Esophagus squamous epithelium (tissue), 5 donors: ENCODE measurements at regions not wholly inside any gene's neighbourhood (a gene's known extent, or its start where the extent isn't known, plus 50 kb on each side); places are given as distances from the start of the nearest gene placed in this dataset.

Source experiments
- DNase-seq: peaks from one replicate; lab custom pipeline; 2025; lab: John Stamatoyannopoulos, UW
- H3K27ac ChIP-seq, 4 donors: fragments of 200-600 bp; sonication (generic); one replicate each; pipeline ENCODE4 v1.5.1; 2016 to 2019; ENCODE audit warnings: mild to moderate bottlenecking in 1 of 4
- H3K27me3 ChIP-seq, 4 donors: fragments of 200-600 bp; sonication (generic); 1 replicate in 3 of 4; 2 replicates in 1 of 4; pipeline versions ENCODE4 v1.5.1 to v1.6.0; 2017 to 2021; ENCODE audit warnings: antibody characterized with exemption in 1 of 4
- H3K36me3 ChIP-seq, 3 donors: fragments of 200-600 bp; sonication (generic); one replicate each; pipeline ENCODE4 v1.5.1; 2016 to 2019
- H3K4me1 ChIP-seq, 3 donors: fragments of 200-600 bp; sonication (generic); one replicate each; pipeline ENCODE4 v1.5.1; 2017 to 2019
- H3K4me3 ChIP-seq, 4 donors: fragments of 200-600 bp; sonication (generic); 1 replicate in 3 of 4; 2 replicates in 1 of 4; pipeline ENCODE4 v1.5.1; 2016 to 2019; ENCODE audit warnings: mild to moderate bottlenecking in 2 of 4, moderate library complexity in 1 of 4
- H3K9me3 ChIP-seq, 3 donors: fragments of 200-600 bp; sonication (generic); one replicate each; pipeline ENCODE4 v1.5.1; 2016 to 2019
- CTCF ChIP-seq, 6 experiments: fragments of 450-650 bp in 4 of 6; fragments of 200-600 bp in 2 of 6; sonication (generic) in 2 of 6; IDR thresholded peaks; one replicate each; pipeline ENCODE4 v1.5.1; 2016 to 2019; ENCODE audit warnings: antibody characterized with exemption in 6 of 6, mild to moderate bottlenecking in 4 of 6, moderate library complexity in 4 of 6
- POLR2A ChIP-seq, 4 donors: fragments of 450-650 bp; IDR thresholded peaks; one replicate each; pipeline ENCODE4 v1.6.1; 2017; ENCODE audit warnings: antibody characterized with exemption in 4 of 4, mild to moderate bottlenecking in 4 of 4, moderate library complexity in 3 of 4
- WGBS, 2 donors: methylation state at CpG; one replicate each; pipeline ENCODE4 v1.1.5; 2018; 5-methylcytosine and 5-hydroxymethylcytosine counted together
- intact Hi-C: fragments of 100-400 bp; cut with DNase I; formaldehyde crosslinking; loops from one replicate; pipeline ENCODE4 v1.15.0; 2022
- donor health status: DM: yes; HTN: yes; CAD: no.

- peaks cover 0 to 8% (median 0%) of the 10 kb centered on the region in 3 donors for H3K9me3 ChIP-seq
- no peak for DNase-seq
- WGBS, 2 donors: 71 to 100% methylated on average over 2 to 4 of the region's 4 CpGs
- no peaks in the 10 kb centered on the region for H3K36me3 ChIP-seq
- no peak overlapping the region for H3K4me3 ChIP-seq
- no peak for TF ChIP-seq CTCF (IDR thresholded peaks at IDR 0.05)
- TF ChIP-seq POLR2A (IDR thresholded peaks at IDR 0.05): no peak
- no peaks in the 10 kb centered on the region for H3K27me3 ChIP-seq
- intact Hi-C loops: no loop called here
- H3K4me1 ChIP-seq: peaks cover 0 to 30% (median 3%) of the 10 kb centered on the region in 3 donors
- H3K27ac ChIP-seq: peak overlapping the region in 1 of 4 donors; percentile 67
Measured at GRCh38 chr2:236768393-236769140, 198.9 kb downstream of the ACKR3 start.

GRCh38 chr2:236769981-236770671 is 200.5 kb downstream of the ACKR3 start:
- no peak for DNase-seq
- intact Hi-C loops: no loop called here
- H3K36me3 ChIP-seq: no peaks in the 10 kb centered on the region
- peak overlapping the region; percentile 42 to 69 (median 62) for H3K27ac ChIP-seq
- peaks cover 0 to 8% (median 0%) of the 10 kb centered on the region in 3 donors for H3K9me3 ChIP-seq
- WGBS, 2 donors: 30 to 39% methylated on average over 3 to 5 of the region's 9 CpGs
- no peak for TF ChIP-seq CTCF (IDR thresholded peaks at IDR 0.05)
- TF ChIP-seq POLR2A (IDR thresholded peaks at IDR 0.05): no peak
- H3K4me1 ChIP-seq: peaks cover 0 to 20% (median 3%) of the 10 kb centered on the region in 3 donors
- no peak overlapping the region for H3K4me3 ChIP-seq
- no peaks in the 10 kb centered on the region for H3K27me3 ChIP-seq

GRCh38 chr2:236772220-236772837 is 202.7 kb downstream of the ACKR3 start:
- no peak for DNase-seq

GRCh38 chr2:236773206-236773605 is 203.6 kb downstream of the ACKR3 start:
- no peak for DNase-seq
- Histone ChIP-seq H3K4me3 (no peak overlapping the region), H3K4me1 (peaks cover 3 to 27% (median 8%) of the 10 kb centered on the region in 3 donors), H3K27me3 (no peaks in the 10 kb centered on the region), H3K9me3 (no peaks in the 10 kb centered on the region), H3K27ac (no peak overlapping the region), H3K36me3 (no peaks in the 10 kb centered on the region)
- WGBS, 2 donors: 82 to 100% methylated on average over 3 to 7 of the region's 9 CpGs
- intact Hi-C loops: no loop called here
- TF ChIP-seq POLR2A (IDR thresholded peaks at IDR 0.05) (no peak), CTCF (IDR thresholded peaks at IDR 0.05) (no peak)

More at GRCh38 chr2:236772220-236772837, 202.7 kb downstream of the ACKR3 start:
- Histone ChIP-seq H3K4me1 (peaks cover 3 to 22% (median 6%) of the 10 kb centered on the region in 3 donors), H3K27ac (no peak overlapping the region), H3K4me3 (no peak overlapping the region), H3K9me3 (no peaks in the 10 kb centered on the region), H3K27me3 (no peaks in the 10 kb centered on the region), H3K36me3 (no peaks in the 10 kb centered on the region)
- WGBS, 2 donors: 61 to 80% methylated on average over 16 to 17 of the region's 17 CpGs
- TF ChIP-seq CTCF (IDR thresholded peaks at IDR 0.05) (no peak), POLR2A (IDR thresholded peaks at IDR 0.05) (no peak)
- intact Hi-C loops: no loop called here
